ENCODE measurements at regions not wholly inside any gene's neighbourhood (a gene's known extent, or its start where the extent isn't known, plus 50 kb on each side); places are given as distances from the start of the nearest gene placed in this dataset.

DNA sequence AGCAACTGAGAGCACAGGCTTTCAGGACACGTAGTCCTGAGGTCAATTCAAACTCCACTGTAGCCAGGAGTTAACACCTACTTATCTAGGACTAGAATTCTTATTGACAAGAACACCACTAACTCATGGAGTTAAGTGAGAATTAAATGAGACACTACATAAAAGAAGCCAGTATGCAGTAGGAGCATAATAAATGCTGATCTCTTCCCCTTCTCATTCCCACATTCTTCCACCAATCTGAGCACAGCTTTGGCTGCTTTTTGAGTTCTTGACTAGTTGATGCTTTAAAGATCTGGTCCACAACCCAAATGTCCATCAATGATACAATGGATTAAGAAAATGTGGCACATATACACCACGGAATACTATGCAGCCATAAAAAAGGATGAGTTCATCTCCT is 55.2 kb downstream of the TTC32 start:
- DNase-seq (ENCODE audit: low read depth in 3 of 3, low spot score in 2 of 3), result no peak

DNA sequence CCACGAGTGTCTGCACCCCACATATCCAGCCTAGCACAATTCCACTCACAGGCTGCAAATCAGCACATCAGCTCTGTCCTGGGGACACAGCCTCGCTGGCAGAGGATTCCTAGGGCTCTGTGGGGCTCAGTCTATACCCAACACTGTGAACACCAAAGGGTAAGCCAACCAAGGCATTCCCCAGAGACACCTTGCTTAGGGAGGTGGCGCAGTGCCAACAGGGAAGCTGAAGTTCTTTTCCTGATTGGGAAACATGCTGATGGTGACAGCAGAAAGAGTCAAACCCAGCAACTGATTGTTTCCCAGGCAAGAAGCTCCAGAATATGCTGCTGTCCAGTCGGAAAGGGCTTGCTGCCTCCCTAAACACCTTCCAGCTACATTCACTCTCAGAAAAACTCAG is 55.8 kb downstream of the TTC32 start:
- DNase-seq (ENCODE audit: low read depth in 3 of 3, low spot score in 2 of 3), result no peak

GRCh38 chr2:19845323-19845920 is 56.4 kb downstream of the TTC32 start:
- DNase-seq (ENCODE audit: low read depth in 3 of 3, low spot score in 2 of 3), result no peak

DNA sequence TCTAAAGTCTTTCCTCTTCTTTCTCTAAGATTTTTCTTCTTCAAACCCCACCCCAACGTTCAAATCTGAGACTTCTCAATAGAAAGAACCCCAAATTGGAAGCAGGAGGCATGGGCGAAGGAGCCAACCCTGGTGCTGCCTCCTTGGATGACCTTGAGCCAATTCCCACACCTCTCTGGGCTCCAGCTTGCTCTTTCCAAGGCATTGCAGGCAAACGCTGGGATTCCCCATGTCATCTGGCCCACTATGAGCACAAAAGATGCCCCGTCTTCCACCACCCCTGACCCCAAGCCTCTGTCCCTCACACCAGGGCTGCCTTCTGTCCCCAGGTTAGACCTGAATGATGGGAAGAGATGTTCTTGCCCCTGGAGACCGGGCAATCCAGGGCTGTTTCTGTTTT is 57.0 kb downstream of the TTC32 start:
- no peak for DNase-seq (ENCODE audit: low read depth in 3 of 3, low spot score in 2 of 3)

GRCh38 chr2:19843992-19844515 is 57.7 kb downstream of the TTC32 start:
- DNase-seq (ENCODE audit: low read depth in 3 of 3, low spot score in 2 of 3), result no peak

DNA sequence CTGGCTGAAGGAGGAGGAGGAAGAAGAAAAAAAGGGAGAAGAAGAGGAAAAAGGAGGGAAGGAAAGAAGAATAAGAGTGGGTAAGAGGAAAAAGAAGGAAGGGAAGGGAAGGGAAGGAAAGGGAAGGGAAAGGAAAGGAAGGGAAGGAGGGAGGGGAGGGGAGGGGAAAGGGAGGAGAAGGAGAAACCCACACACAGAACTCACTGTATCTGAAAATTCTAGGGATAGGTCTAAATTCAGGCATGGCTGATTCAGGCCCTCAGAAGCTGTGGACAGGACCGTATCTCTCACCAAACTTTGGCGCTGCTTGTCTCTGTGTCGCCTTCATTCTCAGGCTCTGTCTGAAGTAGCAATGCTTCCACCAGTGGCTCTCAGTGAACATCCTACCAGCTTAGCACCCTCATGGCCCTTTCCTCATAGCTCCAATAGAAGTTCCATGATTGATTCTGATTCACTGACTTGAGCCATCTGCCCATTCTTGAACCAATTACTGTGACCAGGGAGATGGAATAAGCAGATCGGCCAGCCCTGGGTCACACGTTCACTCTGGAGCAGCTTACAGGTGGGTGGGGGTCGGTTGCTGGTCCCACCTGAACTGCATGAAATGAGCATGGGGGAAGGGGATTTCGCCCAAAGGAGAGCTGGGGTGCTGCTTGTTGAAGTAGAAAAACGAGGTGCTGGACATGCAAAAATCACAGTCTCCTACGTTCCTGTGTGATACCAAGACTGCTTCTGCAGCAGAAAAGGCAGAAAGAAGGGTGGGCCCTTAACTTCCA is 59.7 kb downstream of the TTC32 start:
- no peak for DNase-seq (ENCODE audit: low read depth in 3 of 3, low spot score in 2 of 3)

DNA sequence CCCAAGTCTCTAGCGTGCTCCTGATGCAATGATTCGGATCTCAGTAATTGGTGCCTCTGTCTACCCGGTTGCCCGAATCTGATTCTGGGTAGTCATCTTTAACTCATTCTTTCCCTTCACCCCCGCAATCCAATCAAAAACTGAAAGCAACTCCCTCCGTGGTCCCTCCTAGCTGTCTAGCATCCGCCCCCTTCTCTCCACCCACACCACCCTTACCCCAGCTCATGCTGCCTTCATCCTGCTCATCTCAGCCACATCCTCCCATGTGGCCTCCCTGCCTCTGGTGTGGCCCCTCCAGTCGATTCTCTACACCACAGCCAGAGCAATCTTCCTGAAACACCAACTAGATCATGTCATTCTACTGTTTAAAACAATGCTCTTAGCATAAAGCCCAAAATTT is 62.3 kb downstream of the TTC32 start:
- no peak for DNase-seq (ENCODE audit: low read depth in 3 of 3, low spot score in 2 of 3)

- no peak for DNase-seq (ENCODE audit: low read depth in 3 of 3, low spot score in 2 of 3)
These were observed 63.2 kb downstream of the TTC32 start for GRCh38 chr2:19838616-19839015.

- no peak for DNase-seq (ENCODE audit: low read depth in 3 of 3, low spot score in 2 of 3)
These were observed 64.5 kb downstream of the TTC32 start for GRCh38 chr2:19837235-19837766.

- no peak for DNase-seq (ENCODE audit: low read depth in 3 of 3, low spot score in 2 of 3)
These were observed 66.0 kb downstream of the TTC32 start for GRCh38 chr2:19835781-19836281.

GRCh38 chr2:19833978-19834377 is 67.8 kb downstream of the TTC32 start:
- DNase-seq (ENCODE audit: low read depth in 3 of 3, low spot score in 2 of 3), result no peak

DNA sequence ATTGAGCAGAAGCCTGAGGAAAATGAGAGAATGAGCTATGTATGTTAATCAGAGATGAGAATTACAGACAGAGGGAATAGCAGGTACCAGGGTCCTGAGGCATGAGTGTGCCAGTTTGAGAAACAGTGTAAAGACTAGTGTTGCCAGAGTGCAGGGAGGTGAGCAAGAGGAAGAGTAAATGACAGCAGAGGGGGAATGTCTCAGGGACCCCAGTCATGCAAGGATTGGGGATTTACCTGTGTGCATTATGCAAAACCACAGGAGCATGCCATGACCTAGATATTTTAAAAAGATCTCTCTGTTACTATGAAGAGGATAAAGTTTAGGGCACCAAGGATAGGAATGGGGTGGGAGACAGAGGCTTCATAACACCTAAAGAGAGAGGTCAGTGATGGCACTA is 72.1 kb downstream of the TTC32 start:
- DNase-seq (ENCODE audit: low read depth in 3 of 3, low spot score in 2 of 3), result no peak

DNA sequence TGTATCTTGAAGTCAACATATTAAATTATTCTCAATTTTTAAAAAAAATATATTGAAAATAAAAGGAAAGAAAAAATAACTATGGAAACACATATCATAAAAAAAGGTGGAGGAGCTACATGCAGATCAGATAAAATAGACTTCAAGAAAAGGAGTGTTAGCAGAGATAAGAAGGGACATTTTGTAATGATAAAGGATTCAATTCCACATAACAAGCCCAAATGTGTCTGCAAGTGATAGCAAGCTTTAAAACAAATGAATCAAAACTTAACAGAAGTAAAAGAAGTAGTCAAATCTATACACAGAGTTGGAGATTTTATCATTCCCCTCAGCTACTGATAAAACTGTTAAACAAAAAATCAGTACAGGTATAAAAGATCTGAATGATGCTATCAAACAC is 74.9 kb downstream of the TTC32 start:
- DNase-seq (ENCODE audit: low read depth in 3 of 3, low spot score in 2 of 3), result no peak

- DNase-seq (ENCODE audit: low read depth in 3 of 3, low spot score in 2 of 3), result no peak
These were observed 78.3 kb downstream of the TTC32 start for GRCh38 chr2:19823507-19823906.

DNA sequence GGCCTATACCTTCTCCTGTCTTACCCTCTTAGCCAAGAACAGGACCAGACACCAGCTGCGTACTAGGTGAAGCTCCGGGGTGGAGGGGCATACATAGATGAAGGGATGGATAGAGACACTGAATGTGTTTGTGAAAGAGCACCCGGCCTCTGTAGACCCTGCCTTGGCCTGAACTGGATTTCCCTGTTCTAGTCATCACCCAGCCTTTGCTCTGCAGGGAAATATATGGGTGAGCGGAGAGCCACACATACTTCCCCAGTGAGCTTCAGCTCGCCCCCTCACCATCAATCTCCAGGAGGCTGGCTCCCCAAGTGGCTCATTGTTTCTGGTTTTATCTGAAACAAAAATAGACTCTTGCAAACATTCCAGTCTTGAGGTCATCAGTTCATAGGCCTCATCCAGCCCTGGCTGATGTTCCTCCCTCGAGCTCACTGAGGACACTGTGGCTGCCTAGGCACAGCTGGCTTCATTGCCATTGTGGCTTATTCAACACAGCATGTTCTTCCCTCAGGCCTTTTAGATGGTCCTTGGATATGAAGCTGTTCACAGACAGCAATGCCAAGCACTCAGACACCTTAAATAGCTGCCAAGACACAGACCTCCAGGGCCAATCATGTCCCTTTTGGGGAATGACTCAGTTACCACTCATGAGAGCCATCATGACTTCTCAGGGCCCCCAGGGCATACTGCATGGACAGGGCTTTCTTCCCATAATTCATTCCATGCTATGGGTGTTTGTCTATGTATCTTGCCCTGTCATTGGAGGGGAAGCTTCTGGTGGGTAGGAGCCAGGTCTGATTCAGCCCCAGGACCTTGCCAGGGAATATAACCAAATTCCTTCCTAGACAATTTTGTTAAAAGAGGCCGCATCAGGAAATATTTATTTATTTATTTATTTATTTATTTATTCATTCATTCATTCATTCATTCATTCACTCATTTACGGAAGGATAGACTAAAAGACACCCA is 82.4 kb downstream of the TTC32 start:
- no peak for DNase-seq (ENCODE audit: low read depth in 3 of 3, low spot score in 2 of 3)

- no peak for DNase-seq (ENCODE audit: low read depth in 3 of 3, low spot score in 2 of 3)
These were observed 83.2 kb downstream of the TTC32 start for GRCh38 chr2:19818543-19818942.

- no peak for DNase-seq (ENCODE audit: low read depth in 3 of 3, low spot score in 2 of 3)
These were observed 83.7 kb downstream of the TTC32 start for GRCh38 chr2:19818039-19818438.

GRCh38 chr2:19815746-19816145 is 86.0 kb downstream of the TTC32 start:
- DNase-seq (ENCODE audit: low read depth in 3 of 3, low spot score in 2 of 3), result no peak

DNA sequence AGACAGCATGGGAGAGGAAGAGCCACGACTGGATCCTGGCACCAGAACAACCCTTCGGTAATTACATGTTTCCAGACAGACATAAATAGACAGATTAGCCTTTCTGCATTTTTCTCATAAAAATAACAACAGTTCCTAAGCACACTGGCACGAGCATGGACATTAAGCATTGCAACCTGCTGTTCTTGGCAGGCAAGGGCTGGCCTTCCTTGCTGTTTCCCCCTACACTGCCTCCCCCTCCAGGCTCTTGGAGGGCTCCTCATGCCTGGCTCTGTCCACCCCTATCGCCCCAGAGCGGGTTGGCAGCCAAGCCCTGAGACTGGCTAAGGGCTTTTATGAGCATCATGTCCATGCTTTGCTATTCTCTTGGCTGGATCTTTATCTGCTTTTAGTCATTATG is 89.6 kb downstream of the TTC32 start:
- no peak for DNase-seq (ENCODE audit: low read depth in 3 of 3, low spot score in 2 of 3)

DNA sequence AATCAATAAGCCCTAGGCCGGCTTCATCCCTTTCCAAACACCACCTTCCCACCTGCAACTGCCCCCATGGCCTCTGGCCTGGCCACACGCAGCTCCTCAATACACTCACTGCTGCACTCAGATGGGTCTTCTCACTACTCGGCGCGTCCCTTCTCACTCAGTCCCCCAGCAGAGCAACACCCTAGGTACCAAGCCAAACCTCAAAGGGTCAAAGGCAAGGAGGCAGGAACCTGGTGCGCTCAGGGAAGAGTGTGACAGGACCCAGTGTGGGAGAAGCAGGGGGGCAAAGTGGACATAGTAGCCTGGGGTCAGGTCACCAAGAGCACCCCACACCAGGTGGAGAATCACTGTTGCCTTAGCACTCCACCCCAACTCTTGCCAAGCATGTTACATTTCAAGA is 90.6 kb downstream of the TTC32 start:
- DNase-seq (ENCODE audit: low read depth in 3 of 3, low spot score in 2 of 3), result no peak

DNA sequence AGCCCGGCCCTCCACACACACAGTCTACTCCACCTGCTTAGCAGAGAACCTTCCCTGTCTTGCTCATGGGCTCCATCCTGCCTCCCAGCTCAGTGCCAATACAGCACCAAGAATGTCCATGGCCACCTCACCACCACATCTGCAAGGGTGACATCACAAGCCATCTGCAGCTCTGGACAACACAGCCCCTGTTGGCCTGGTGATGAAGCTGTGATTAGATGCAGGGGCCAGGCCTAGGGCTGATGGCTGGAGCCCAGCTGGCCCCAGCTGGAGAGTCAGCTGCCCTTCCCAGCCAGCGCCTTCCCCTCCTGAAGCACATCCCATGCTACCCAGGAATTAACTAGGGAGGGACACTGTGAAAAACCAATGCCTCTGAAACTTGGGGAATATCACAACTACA is 91.1 kb downstream of the TTC32 start:
- no peak for DNase-seq (ENCODE audit: low read depth in 3 of 3, low spot score in 2 of 3)

Measured in right renal cortex interstitium (tissue), 3 donors.